ENCODE measurements at regions not wholly inside any gene's neighbourhood (a gene's known extent, or its start where the extent isn't known, plus 50 kb on each side); places are given as distances from the start of the nearest gene placed in this dataset.

DNA sequence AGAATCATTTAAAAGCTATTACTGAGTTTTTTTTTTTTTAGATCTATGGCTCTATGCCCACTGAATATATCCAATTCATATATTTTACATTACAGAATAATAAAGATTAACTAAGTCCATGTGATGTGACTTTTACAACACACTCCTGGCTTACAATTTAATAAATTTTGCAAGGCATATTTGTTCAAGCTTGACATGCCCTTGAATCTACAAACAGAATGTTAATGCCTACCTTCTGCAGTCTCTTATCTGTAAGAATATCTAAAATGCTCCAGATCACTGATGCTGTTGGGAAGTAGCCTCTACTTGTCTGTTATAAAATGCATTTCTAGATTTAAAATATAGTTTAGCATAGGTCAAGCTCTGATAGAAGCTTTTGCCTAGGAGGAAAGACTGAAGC, 100.7 kb upstream of the RASGEF1B start:
- TF ChIP-seq, protein P1, sequence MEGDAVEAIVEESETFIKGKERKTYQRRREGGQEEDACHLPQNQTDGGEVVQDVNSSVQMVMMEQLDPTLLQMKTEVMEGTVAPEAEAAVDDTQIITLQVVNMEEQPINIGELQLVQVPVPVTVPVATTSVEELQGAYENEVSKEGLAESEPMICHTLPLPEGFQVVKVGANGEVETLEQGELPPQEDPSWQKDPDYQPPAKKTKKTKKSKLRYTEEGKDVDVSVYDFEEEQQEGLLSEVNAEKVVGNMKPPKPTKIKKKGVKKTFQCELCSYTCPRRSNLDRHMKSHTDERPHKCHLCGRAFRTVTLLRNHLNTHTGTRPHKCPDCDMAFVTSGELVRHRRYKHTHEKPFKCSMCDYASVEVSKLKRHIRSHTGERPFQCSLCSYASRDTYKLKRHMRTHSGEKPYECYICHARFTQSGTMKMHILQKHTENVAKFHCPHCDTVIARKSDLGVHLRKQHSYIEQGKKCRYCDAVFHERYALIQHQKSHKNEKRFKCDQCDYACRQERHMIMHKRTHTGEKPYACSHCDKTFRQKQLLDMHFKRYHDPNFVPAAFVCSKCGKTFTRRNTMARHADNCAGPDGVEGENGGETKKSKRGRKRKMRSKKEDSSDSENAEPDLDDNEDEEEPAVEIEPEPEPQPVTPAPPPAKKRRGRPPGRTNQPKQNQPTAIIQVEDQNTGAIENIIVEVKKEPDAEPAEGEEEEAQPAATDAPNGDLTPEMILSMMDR (IDR thresholded peaks at IDR 0.05) = no peak
- no peaks in the 10 kb centered on the region for H3K9me3 Mint-ChIP-seq (ENCODE audit: low read depth)
- no peaks in the 10 kb centered on the region for H3K36me3 Mint-ChIP-seq (ENCODE audit: low read depth)
- H3K4me3 Mint-ChIP-seq (ENCODE audit: unreplicated experiment) = no peak overlapping the region
- H3K4me1 Mint-ChIP-seq (ENCODE audit: low read depth) = peaks cover 6% of the 10 kb centered on the region
- no peak for DNase-seq (ENCODE audit: low spot score)
- no peak overlapping the region for H3K27ac Mint-ChIP-seq (ENCODE audit: unreplicated experiment)
- H3K27me3 Mint-ChIP-seq (ENCODE audit: low read depth) = peaks cover 3% of the 10 kb centered on the region

DNA sequence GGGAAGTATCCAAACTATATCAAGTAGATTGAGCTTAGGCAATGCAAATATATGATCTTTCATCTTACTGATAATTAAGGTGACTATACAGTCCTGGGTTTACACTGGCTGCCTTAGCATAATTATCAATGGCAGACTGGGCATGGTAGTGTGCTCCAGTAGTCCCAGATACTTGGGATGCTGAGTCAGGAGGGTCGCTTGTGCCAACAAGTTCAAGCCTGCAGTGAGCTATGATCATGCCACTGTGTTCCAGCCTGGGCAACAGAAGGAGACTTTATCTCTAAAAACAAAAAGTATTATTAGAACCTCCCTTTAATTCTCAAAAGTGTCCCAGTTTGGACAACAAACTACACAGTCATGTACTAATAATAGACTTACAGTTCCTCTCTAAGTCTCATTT, 99.4 kb upstream of the RASGEF1B start:
- TF ChIP-seq, protein P1 (IDR thresholded peaks at IDR 0.05) = no peak
- no peak for DNase-seq (ENCODE audit: low spot score)
- H3K9me3 Mint-ChIP-seq (ENCODE audit: low read depth) = no peaks in the 10 kb centered on the region
- H3K4me3 Mint-ChIP-seq (ENCODE audit: unreplicated experiment) = no peak overlapping the region
- no peaks in the 10 kb centered on the region for H3K36me3 Mint-ChIP-seq (ENCODE audit: low read depth)
- no peak overlapping the region for H3K27ac Mint-ChIP-seq (ENCODE audit: unreplicated experiment)
- H3K4me1 Mint-ChIP-seq (ENCODE audit: low read depth) = peaks cover 4% of the 10 kb centered on the region
- peaks cover 2% of the 10 kb centered on the region for H3K27me3 Mint-ChIP-seq (ENCODE audit: low read depth)

DNA sequence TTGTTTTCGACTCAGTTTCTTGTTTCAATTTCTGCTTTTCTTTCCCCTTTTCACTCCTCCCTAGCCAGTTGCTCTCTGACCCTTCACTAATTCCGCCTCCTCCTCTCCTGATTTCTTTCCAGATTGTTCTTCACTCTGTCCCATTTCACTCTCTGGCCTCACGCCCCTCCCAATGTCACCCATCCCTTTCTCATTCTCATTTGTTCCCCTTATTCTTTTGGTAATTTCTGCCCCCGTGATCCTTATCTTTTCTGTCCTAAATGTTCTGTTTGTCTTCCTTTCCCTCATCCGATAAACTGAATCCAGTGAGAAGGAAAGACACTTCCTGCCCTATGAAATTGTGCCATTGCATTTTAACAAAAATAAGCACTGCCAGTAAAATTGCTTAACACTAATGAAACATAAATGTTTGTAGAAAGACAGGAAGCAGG, 94.5 kb upstream of the RASGEF1B start:
- TF ChIP-seq, protein P1 (IDR thresholded peaks at IDR 0.05) = no peak
- DNase-seq (ENCODE audit: low spot score) = no peak
- Mint-ChIP-seq H3K9me3 (ENCODE audit: low read depth) (no peaks in the 10 kb centered on the region), H3K27me3 (ENCODE audit: low read depth) (peaks cover 3% of the 10 kb centered on the region), H3K4me1 (ENCODE audit: low read depth) (peaks cover 13% of the 10 kb centered on the region), H3K27ac (ENCODE audit: unreplicated experiment) (peak overlapping the region; percentile 72), H3K36me3 (ENCODE audit: low read depth) (no peaks in the 10 kb centered on the region), H3K4me3 (ENCODE audit: unreplicated experiment) (peak overlapping the region; percentile 46)

DNA sequence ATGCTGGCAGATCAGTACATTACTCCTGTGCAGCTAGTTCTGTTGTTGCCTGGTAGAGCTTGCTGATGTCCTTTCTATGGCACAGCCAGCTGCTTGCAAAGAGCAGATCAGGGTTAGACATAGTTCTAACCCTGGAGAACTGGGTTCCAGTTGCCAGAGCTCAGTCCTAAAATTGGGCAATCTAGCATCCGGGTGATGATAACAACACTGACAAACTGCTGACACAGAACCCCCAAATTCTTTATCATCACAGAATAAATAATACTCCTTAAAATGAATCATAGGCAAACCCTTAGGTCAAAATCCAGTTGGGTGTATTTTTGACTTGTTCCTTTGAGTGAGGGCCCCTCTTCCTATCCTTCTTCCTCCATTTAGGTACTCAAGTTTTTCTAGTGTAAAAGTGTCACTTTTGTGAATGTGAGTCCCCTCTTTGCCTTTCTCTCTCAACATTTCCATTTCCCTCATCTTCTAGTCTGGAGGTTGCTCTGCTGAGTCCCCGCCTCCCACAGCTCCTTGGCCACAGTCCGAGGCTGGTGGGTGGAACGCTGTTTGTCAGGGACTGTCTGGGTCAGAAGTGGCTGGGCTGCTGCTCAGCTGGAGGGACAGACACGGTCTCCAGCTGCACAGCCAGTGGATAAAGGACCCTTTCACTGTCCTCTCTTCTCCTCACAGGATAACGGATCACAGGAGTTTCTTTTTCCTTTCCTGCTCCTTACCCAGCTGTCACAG, 93.6 kb upstream of the RASGEF1B start:
- H3K27ac Mint-ChIP-seq (ENCODE audit: unreplicated experiment) = peak overlapping the region; percentile 6
- peak overlapping the region; percentile 46 for H3K4me3 Mint-ChIP-seq (ENCODE audit: unreplicated experiment)
- peaks cover 3% of the 10 kb centered on the region for H3K27me3 Mint-ChIP-seq (ENCODE audit: low read depth)
- peaks cover 13% of the 10 kb centered on the region for H3K4me1 Mint-ChIP-seq (ENCODE audit: low read depth)
- no peaks in the 10 kb centered on the region for H3K36me3 Mint-ChIP-seq (ENCODE audit: low read depth)
- no peaks in the 10 kb centered on the region for H3K9me3 Mint-ChIP-seq (ENCODE audit: low read depth)
- TF ChIP-seq, protein P1 (IDR thresholded peaks at IDR 0.05) = no peak
- no peak for DNase-seq (ENCODE audit: low spot score)

DNA sequence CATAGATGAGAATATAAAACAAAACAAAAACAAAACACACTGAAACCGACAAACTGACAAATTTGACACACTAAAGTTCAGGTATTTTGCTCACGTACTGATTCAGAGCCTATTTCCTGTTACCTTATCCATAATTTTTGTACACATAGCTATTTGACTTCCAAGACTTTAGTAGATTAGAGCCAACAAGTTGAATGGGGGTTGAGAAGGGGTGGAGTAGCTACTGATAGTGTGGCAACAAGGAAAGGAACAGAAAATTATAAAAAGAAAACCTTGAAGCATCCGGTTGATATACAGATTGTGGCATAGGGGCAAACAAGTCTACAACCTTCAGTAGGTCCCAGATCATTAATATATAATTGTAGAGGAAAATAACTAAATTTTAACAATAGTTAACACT, 92.3 kb upstream of the RASGEF1B start:
- Mint-ChIP-seq H3K9me3 (ENCODE audit: low read depth) (no peaks in the 10 kb centered on the region), H3K27me3 (ENCODE audit: low read depth) (peaks cover 3% of the 10 kb centered on the region), H3K36me3 (ENCODE audit: low read depth) (no peaks in the 10 kb centered on the region), H3K4me1 (ENCODE audit: low read depth) (peaks cover 13% of the 10 kb centered on the region), H3K4me3 (ENCODE audit: unreplicated experiment) (no peak overlapping the region), H3K27ac (ENCODE audit: unreplicated experiment) (no peak overlapping the region)
- DNase-seq (ENCODE audit: low spot score) = no peak
- TF ChIP-seq, protein P1 (IDR thresholded peaks at IDR 0.05) = no peak

All from chondrocyte (in vitro differentiated cells).